GM23248 (cell line): ENCODE measurements at regions not wholly inside any gene's neighbourhood (a gene's known extent, or its start where the extent isn't known, plus 50 kb on each side); places are given as distances from the start of the nearest gene placed in this dataset.

Source experiments
- EZH2 ChIP-seq: fragments of 200-600 bp; sonication (generic); IDR thresholded peaks from 2 replicates; pipeline ENCODE4 v1.6.1; 2018; ENCODE audit warnings: antibody characterized with exemption, mild to moderate bottlenecking; ENCODE audit not compliant: insufficient read depth, poor library complexity, severe bottlenecking
- EZH2phosphoT487 ChIP-seq: fragments of 200-600 bp; sonication (generic); IDR thresholded peaks from 2 replicates; pipeline ENCODE4 v1.6.1; 2018; ENCODE audit warnings: antibody characterized with exemption, moderate library complexity, mild to moderate bottlenecking, low read depth; ENCODE audit not compliant: insufficient read depth

GRCh38 chr7:82501346-82501745, 57.8 kb upstream of the CACNA2D1 start:
- no peak for TF ChIP-seq EZH2
- TF ChIP-seq EZH2phosphoT487, result no peak
